M059J (cell line): ENCODE measurements at regions not wholly inside any gene's neighbourhood (a gene's known extent, or its start where the extent isn't known, plus 50 kb on each side); places are given as distances from the start of the nearest gene placed in this dataset.

Experiments
- DNase-seq: peaks from one replicate; pipeline ENCODE4 v3.0.0-alpha.2; 2012; ENCODE audit warnings: low read depth

DNA sequence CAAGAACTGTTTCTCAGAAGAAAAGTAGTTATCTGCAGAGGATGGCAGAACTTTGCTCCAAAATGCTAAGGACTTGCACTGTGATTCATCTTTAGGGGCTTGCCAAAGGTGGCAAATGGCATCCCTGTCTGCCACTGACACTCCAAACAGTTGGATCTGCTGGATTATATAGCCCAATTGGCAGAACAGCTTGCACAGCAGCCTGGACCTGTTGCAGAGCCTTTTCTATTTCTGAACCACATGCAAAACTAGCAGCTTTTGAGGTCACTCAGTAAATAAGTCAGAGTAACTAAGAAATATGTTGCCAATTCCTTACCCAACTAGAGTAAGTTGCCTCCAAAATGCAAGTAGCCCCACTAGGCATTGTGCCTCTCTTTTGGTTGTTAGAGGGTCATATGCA, 397.5 kb upstream of the NOVA1 start:
- DNase-seq = no peak

DNA sequence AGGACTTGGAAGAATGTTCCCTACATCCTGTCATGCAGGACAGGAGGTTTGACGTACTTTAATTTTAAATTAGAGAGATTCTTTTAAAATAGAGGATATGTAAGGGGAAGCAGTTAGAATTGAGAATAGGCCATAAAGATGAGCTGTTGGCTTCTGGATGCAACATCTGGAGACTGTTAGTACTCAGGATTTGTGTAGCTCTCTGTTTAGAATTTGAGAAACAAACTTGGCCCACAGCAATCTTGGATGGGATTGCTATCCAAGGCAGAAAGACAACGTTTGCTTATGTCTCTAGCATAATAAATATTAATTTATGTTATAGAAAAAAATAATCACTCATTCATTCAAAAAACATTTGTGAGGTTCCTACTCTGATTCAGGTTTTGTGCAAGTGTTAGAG, 398.4 kb upstream of the NOVA1 start:
- DNase-seq = no peak

DNA sequence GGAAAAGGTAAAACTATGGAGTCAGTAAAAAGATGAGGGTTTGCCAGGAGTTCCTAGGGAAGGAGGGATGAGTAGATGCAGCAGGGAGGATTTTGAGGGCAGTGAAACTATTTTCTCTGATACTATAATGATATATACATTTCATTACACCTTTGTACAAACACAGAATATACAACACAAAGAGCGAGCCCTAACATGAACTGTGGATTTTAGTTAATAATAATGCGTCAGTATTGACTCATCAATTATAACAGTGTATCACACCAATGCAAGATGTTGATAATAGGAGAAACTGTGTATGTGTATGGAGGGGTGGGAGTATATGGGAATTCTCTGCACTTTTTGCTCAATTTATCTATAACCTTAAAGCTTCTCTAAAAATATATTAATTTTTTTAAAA, 404.3 kb upstream of the NOVA1 start:
- DNase-seq = no peak

DNA sequence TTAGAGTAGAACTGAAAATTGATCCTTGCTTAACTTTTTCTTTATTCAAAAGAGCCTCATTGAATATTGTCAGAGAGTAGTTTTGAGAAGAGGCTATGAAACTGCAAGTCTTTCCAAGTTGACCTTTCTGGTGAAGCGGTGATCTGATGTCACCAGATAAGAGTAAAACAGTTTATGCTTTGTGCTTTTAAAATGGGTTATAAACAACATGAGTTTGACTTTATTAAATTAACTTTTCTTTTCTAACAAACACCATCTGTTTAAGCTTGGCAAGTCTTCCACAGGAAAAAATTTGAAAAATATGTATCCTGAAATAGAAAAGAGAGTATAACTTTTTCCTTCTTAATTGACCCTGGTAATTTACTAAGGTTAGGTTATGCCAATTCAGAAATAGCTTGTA, 408.7 kb upstream of the NOVA1 start:
- DNase-seq = no peak

DNA sequence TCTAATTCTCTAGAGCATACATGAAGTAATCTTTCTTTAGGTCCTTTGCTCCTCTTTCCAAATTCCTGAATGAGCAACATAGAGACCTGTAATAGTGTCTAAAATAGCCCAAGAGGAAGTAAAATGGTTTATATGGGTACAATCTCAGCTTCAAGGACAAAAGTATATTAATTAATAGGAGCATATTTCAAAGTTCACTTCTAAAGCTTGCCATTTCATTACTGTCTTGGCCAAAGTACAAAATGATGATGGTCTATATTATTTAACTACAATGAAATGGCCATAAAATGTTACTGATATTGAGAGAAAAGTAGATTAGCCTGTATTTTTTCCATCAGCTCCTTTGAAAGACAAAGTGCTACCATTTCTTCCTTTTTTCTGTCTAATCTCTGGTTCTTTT, 410.4 kb upstream of the NOVA1 start:
- no peak for DNase-seq

DNA sequence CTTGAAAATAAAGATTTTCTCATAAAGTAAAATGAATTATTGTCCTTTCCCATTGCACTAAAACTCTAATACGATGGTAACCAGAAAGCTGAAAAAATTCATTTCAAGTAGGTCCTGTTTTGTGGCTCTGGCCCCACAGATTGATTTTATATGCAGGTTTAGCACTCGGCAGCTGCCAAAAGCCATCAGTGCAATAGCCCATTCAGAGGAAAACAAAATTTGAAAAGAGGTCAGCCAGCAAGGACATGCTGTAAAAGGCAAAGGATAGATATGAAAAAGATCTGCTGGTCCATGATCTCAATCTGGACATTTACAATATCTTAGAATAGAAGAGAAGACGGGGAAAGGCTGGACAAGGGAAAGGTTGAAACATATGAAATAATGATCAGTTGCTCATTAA, 414.8 kb upstream of the NOVA1 start:
- DNase-seq = no peak

DNA sequence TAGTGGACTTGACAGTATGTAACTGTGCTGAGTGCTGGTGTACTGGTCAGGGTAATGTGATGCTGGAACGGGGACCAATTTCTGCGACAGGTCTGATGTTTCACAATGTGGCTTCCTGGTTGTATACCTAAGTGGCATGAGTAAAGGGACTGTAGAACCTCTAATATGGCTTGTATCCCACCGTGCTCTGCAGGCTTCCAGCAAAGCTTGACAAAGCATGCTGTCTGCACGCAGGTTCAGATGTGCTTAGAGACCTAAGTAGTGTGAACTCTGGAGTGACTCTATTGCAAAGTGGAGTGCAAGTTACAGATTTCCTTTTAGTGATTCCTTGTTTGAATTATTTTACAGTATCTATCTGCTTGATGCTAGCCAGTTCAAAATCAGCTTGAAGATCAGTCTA, 415.8 kb upstream of the NOVA1 start:
- no peak for DNase-seq

DNA sequence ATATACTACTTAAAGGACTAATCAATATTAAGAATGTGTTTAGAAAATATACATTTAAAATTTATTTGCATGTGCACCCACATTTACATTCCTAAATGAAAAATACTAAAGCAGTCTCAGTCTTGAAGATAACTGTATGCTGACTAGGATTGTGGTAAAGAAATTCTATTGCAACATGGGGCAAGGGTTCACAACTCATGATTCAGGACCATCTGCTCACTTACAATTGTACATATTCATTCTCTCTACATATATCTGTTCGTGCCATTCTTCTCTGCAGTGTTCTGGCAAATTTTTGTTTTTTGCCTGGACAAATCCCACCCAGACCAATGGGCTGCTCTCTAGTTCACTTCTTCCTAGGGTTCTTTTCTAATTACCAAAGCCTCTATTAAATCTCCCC, 417.2 kb upstream of the NOVA1 start:
- no peak for DNase-seq

DNA sequence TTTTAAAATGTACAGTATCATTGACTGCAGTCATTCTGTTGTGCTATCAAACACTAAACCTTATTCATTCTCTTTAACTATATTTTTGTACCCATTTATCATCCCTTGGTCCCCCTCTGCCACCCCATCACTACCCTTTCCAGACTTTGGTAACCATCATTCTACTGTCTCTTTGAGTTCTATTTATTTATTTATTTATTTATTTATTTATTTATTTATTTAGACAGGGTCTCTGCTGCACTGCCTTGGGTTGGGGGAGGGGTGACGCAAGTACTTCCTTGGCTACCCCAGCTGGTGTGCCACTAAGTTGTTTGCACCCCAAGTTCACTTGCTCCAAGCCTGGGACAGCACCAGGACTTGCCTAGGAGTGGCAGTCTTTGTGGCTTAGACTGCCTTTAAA, 427.8 kb upstream of the NOVA1 start:
- no peak for DNase-seq

DNA sequence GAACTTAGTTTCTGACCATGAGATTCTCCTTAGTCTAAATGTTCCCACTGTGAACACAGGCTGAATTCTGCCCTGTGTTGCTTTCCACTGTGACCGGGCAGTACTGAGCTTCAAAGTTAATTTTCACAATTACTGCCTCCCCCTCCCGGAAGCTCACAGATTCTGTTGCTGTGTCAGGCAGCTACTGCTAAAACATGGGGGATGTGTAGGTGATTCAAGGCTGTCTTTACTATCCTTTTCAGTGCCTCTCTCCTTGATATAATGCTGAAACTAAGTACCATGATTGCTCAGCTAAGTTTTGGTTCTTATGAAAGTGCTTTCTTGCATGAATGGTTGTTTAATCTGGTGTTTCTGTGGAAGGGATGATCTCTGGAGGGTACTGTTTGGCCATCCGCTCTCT, 428.3 kb upstream of the NOVA1 start:
- DNase-seq = no peak

DNA sequence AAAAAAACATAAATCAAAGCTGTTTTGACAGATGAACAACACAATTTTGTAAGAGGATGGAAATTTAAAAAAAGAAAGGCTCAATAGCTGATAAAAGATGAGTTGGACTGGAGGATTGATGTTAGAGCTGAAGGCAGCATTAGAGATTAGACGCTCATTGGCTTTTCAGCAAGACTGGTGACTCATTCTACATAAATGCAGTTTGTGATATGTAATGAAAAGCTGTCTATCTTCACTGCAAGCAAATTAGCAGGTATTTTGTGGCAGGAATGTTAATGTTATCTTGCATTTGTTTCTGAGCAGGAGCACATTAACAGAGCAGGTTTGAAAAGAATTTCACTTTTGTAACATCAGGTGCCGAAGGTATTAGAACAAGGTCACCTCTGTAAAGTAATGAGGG, 442.7 kb upstream of the NOVA1 start:
- DNase-seq = no peak

DNA sequence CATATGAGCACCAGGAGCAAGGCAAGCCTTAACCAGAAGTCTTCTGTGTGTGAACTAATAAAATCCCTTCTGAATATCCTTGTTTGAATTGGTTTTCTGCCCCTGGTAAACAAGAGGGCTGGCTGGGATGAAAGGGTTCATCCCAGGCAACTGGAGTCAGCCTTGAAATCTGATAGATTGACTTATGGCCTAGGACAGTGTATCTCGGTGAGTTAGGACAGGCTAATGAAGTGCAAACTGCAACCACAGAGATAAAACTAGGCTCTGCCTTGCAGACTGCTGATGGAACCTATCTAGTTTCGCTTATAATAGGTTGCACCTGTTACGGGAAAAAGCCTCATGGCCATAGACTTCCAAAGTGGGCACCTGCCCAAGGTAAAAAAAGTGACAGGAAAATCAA, 451.9 kb upstream of the NOVA1 start:
- DNase-seq = no peak

DNA sequence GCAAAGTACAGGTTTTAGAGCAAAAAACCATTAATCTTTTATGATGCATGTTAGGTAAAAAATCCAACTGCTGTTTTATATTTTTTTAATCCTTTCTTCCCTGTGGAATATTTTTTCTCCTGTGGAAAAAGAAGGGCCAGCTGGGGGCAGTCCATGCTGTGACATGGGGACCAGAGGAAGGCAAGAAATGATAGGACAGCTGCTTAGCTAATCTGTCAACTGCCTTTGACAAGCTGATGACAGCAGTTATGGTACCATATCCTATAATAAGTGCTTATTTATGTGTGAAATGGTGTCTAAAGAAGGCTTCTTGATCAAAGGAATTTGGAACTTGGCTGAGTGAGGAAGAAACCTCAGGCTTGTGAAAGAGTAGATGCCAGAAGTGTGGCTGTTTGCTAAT, 452.4 kb upstream of the NOVA1 start:
- DNase-seq = no peak

DNA sequence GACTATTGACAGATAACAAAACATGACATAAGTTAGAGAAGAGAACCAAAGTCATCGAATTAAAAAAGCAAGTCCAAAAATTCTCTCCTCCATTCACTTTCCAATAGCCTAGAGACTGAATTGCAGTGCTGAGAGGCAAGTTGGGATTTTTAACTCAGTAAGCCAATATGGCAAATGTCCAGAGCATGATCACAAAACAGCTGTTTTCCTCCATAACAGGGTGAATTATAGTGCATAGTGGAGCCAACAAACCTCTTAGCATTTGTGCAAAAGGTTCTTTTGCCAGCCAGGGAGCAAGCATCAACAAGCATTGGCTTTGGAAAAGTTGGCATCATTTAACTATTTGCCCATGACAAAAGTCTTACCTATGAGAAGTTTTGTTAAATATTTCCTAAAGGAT, 458.8 kb upstream of the NOVA1 start:
- no peak for DNase-seq

DNA sequence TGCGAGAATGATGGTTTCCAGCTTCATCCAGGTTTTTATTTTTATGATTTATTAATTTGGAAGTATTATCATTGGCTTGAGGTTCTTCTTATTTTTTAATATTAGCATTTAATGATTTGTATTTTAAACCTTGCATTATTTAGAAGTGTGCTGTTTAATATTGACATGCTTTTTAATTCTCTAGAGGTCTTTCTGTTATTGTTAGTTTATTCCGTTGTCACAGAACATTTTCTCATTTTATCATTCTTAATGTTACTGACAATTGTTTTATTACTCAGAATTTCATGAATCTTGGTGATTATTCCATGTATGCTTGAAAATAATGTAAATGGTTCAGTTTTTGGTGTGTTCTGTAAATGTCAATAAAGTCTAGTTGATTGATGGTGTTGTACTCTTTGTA, 463.5 kb upstream of the NOVA1 start:
- DNase-seq = no peak

DNA sequence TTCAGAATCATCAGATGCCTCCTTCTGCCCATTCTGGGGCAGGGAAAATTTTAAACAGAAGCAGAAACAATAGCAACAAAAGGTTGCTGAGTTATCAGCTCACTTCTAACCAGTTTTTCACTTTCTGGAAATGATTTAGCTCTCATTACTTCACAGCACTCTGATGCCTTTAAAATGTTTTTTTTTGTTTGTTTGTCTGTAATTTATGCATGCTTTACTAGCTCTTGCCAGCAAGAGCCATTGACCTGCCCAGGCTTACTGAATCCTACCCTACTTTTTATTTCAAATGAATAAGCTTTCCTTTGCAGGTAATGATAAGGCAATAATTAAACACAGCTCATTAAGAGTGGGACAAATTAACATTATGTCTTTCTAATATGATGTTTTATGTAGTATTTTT, 466.1 kb upstream of the NOVA1 start:
- no peak for DNase-seq

DNA sequence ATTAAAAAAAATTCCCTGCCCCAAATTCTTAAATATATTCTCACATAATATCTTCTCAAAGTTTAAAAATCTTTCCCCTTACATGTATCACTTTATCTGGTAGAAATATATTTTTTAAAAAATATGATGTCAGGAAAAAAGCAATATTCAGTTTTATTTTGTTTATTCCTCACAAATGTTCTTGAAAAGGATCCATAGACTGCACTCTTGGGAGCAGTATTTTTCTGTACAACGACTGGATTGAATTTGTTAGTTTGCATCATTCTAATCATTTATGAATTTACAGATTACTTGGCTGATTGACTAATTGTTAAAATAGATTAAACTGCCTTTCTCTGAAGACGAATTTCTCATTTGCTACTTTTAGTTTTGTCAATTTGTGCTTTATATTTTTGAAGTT, 468.1 kb upstream of the NOVA1 start:
- DNase-seq = no peak

DNA sequence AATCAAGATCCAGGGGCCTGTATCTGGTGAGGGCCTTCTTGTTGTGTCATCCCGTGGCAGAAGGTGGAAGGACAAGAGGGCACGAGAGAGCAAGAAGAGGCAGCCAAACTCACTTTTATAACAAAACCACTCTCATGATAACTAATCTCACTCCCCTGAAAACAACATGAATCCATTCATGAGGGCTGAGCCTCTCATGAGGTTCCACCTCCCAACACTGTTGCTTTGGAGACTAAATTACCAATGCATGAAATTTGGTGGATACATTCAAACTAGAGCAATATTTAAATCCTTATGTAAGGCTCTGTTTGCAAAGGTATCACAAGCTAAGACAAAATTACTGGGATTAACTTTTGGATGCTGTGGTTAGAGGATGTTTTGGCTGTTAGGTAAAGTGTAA, 470.1 kb upstream of the NOVA1 start:
- no peak for DNase-seq

DNA sequence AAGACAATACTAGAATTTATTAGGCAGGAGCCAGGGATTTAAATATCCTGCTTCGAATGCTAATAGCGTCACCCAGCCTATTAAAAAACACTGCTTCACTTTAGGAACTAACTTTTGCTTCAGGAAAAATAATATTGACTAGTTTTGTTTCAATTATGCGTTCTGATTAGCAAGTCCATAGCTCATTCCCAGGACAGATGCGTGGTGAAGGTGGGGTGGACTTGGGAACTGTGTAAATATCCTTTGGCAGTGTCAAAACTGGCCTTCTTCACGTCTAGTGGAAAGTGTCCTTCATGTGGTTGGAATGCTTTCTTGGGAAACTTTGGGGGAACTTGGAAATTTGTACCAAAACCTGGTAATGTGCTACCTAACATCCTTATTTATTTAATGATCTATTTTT, 474.8 kb upstream of the NOVA1 start:
- no peak for DNase-seq

DNA sequence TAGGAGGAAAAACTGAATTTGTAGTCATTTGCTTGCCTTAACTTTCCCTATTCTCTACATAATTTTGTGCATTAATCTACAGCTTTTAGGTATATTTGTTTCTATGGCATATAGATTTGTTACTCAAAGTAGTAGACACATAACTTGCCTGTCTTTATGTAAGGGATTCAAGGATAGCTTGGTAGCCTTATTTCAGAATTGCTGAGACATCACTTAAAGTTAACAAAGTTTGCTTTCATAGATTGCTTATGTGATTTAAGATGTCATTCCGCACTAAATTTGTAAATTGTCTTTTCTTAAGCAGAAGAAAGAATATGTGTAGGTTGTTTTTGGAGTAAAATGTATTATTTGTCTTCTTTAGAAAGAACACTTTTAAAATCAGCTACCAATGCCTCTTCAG, 477.7 kb upstream of the NOVA1 start:
- no peak for DNase-seq

DNA sequence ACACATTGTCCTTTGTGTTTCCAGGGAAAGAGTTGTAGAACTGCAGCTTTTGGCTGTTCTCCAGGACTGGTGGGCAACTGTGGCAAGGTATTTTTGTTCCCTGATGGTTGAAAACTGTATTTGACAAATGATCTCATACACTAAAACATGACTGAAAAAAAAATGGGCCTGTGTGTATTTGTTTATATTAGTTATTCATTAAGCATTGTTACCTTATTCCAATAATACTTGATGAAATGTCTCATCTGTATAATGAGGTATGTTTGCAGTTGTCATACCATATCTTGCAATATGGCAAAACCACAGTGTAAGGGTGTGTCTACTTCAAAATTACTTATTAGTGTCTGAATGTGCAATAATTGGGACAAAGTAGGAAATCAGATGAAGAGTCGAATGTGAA, 479.4 kb upstream of the NOVA1 start:
- DNase-seq = no peak

DNA sequence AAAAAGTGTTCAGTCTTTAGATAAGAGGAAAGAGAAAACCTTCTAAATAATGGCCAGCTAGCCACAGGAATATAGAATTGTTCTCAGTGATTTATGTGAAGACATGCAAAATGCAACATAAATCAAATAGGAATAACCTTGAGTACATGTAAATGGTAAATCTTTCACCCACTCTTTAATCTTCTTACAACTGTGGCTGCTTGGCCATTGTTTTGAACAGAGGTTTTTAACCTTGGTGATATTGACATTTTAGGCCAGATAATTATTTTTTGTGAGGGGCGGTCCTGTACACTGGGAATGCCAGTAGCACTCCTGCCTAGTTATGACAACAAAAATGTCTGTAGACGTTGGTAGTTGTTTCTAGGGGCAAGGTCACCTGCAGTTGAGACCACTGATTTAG, 479.9 kb upstream of the NOVA1 start:
- DNase-seq = no peak

DNA sequence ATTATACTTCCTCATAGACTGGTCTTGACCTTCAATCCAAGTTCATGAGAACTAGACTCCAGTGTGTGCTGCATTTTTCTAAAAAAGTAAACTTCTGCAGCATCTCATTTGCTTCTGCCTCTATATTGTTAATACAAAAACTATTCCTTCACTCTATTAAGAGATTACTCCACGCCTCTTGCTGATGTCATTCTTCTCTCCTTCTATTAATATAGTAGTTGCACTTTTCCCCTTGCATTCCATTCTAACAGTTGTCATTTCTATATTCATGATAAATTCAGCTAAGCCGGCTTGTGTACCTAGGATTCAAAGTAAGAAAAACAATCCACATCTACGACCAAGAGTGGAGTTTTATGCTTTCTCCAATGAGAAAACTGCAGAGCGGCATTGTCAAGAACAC, 480.4 kb upstream of the NOVA1 start:
- no peak for DNase-seq

DNA sequence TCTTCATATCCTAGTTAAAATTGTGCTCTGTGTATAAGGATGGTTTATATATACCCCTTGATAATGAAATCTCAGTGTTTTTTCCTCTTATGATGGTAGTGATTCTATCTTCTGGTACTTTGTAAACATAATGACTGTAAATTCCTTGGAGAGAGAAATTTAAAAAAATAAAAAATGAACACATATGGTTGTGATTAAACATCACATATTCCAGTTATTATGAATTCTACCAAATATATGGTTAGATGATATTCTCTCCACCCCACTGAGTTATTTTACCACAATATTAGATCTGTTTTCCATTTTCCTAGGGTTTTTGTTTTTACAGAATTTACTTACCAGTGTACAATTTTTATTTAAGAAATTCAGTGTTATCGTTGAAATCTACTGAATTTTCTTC, 481.9 kb upstream of the NOVA1 start:
- DNase-seq = no peak

DNA sequence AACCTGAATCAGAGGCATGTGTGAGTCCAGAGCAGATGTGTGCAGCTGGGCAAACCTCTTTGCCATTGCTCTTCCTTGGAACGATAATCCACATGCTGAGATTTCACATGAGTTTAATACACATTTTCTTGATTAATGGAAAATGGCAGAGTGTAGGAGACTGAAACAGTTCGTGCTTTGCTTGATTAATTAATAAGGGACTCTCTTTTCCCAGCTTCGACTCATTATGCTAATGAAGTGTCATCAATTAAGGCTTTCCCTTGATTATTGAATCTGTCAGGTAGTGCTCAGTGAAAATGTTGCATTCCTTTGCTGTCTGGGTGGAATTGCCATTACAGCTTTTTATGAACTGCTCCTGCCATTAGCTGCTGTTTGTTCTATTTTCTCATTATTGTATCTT, 487.7 kb upstream of the NOVA1 start:
- DNase-seq = no peak
